NCI-H1092 treated with DMSO at 0.1 percent for 48 hours (cell line): ENCODE measurements at regions not wholly inside any gene's neighbourhood (a gene's known extent, or its start where the extent isn't known, plus 50 kb on each side); places are given as distances from the start of the nearest gene placed in this dataset.
"Not testable (repeated sequence)": the region's sequence is repeated elsewhere in the genome, so short reads cannot be mapped to it uniquely, and the experiment has no call there.

Experiments
- DNase-seq: peaks from one replicate; lab custom pipeline; 2025; lab: John Stamatoyannopoulos, UW

DNA sequence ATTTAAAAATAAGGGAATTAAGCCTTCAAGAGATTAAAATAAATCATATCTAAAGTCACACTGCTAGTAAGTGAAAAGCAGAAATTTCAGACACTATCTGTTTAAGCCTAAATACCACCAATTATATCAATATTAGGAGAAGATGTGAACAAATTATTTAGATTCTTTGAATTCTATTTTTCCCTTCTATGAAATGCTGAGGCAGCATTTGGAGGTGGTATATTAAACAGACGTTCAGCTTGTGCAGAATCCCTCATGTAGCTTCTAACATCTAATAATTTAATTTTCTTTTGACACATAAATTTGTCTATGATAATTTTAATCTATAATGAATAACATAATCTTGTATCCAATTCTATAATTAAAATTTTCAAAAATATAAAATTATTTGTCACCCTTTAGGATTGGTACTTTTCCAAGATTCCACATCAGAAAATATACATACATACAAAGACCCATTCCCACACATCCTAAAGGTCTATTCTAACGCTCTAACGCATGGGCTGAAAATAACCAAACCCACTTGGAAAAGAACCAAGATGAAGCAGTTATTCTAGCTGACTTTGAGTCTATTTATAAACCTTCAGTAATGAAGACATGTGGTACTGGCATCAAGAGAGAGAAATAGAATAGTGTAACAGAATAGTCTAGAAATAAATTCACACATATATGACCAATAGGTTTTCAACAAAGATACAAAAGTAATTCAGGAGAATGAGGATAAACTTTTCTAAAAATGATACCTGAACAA is 751.8 kb downstream of the GALC start:
- DNase-seq, result no peak

DNA sequence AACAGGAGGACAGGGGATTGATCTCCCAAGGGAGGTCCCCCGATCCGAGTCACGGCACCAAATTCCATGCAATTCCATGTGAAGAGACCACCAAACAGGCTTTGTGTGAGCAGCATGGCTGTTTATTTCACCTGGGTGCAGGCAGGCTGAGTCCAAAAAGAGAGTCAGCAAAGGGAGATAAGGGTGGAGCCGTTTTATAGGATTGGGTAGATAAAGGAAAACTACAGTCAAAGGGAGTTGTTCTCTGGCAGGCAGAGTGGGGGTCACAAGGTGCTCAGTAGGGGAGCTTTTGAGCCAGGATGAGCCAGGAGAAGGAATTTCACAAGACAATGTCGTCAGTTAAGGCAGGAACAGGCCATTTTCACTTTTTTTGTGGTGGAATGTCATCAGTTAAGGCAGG is 752.7 kb downstream of the GALC start:
- not testable (repeated sequence) for DNase-seq

DNA sequence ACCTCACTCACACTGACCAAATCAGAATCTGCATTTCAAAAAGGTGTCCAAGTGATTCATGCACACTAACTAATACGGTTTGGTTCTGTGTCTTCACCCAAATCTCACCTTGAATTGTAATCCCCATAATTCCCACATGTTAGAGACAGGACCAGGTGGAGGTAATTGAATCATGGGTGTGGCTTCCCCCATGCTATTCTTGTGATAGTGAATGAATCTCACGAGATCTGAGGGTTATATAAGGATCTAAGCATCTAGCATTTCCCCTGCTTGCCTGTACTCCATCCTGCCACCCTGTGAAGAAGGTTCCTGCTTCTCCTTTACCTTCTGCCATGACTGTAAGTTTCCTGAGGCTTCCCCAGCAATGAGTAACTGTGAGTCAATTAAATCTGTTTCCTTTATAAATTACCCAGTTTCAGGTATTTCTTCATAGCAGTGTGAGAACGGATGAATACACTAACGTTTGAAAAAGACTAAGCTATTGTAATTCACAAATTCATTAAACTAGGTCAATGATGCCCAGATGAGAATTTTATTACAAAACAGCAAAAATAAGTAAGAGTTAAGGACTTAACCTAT is 759.1 kb downstream of the GALC start:
- no peak for DNase-seq

DNA sequence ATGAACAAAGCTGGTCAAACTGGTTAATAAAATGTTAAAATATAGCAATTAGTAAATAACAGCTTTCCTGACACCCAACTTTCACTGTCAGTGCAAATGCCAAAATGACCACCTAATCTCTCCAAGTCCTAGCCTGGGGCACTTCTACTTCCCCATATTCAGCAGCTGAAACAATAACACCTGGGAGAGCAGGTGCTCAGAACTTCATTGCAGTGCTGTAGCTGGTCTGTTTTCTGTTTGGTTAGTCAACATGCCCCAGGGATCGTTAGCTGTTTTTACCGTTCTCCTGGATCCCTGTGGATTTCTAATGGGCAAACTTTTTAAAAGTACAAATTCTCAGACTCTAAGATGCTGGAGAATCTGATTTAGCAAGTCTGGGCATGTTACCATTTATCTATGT is 759.7 kb downstream of the GALC start:
- no peak for DNase-seq

DNA sequence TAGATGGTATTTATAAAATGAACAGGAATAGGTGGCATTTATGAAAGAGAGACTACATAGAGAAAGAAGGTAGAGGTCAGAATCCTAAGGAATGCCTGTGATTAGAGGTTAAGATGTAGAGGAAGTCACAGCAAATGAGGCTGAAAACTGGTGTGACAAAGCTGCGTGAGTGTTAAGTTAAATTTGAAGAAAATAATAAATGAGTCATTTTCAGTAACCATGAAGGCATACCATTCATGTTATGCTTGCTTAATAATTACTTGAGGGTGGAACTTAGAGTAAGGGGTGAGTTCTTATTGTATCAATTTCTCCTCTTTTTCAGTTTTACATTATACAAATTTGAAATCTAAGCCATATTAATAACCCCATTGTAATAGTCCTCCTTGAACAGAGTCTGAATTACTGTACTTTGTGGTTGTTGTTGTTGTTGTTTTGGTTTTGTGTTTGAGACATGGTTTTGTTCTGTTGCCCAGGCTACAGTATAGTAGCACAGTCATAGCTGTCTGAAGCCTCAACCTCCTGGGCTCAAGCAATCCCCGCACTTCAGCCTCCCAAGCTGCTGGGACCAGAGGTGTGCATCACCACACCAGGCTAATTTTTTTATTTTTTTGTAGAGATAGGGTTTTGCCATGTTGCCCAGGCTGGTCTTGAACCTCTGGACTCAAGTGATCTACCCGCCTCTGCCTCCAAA is 761.5 kb downstream of the GALC start:
- DNase-seq, result no peak

DNA sequence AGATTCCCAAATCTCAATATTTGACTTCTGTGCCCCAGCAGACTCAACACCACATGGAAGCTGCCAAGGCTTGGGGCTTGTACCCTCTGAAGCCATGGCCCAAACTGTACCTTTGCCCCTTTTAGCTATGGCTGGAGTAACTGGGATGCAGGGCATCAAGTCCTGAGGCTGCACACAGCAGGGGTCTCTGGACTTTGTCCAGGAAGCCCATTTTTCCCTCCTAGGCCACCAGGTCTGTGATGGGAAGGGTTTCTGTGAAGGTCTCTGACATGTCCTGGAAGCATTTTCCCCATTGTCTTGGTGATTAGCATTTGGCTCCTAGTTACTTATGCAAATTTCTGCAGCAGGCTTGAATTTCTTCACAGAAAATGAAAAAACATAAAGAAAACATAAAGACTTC is 762.3 kb downstream of the GALC start:
- DNase-seq, result no peak

DNA sequence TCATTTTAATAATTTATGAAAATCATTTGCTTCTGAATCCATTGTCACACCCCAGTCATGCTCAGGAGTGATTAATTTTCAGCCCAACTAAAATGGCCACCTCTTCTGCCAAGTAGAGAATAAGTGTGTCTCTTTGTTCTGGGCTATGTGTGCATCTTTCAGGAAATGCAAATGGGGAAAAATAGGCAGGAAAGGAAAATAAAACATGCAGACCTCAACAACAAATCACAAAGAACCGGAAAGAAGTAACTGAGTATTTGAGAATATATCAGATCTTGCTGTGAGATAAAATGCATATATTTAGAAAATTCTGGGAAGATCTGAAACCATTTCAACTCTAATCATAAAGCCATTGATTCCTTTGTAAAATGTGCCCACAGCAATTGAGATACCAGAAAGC is 763.9 kb downstream of the GALC start:
- no peak for DNase-seq

DNA sequence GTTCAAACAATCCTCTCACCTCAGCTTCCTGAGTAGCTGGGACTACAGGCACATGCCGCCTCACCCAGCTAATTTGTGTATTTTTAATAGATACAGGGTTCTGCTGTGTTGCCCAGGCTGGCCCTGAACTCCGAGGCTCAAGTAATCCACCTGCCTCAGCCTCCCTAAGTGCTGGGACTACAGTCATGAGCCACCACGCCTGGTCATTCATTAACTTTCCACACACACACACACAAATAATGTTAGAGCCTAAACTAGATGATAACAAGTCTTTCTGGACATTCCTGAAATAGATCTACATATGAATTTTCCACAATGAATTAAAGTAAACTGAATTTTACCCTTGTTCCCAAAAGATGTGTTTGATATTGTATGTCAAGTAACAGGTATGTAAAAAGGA is 776.0 kb downstream of the GALC start:
- DNase-seq, result no peak

DNA sequence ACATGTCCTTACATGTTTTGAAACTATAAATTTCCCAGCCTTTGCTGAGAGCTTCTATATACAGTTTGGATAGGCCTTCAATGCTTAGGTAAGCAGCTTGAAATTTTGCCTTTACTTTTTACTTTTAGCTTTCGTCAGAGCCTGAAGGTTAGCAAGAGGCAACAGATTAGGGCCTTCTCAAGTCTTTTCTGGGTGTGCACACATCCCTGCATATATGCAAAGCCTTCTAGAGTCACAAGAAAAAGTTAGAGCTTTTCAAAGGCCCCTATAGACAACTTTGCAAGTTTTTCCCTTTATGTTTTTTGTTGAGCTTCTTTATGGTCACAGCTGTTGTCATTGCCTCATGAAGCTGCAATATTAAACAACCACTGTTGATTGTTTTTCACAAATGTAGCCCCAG is 778.4 kb downstream of the GALC start:
- DNase-seq, result no peak

DNA sequence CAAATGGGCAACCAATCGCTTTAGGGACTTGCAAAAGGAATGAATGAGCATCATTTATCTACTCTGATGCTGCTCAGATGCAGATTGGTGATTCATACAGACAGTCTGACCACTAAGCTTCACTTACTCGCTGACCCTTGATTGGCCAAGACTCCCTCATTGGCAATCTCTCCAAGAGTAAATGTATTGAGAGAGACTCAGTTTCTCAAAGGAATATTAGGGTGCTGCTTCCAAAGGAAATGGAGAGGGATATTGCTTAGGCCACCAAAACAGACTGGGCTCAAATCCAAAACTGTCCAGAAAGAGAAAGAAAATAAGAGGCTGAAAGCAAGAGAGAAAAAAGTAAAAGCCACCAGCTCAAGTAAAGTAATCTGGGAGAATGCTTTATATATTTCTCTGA is 785.2 kb downstream of the GALC start:
- no peak for DNase-seq

DNA sequence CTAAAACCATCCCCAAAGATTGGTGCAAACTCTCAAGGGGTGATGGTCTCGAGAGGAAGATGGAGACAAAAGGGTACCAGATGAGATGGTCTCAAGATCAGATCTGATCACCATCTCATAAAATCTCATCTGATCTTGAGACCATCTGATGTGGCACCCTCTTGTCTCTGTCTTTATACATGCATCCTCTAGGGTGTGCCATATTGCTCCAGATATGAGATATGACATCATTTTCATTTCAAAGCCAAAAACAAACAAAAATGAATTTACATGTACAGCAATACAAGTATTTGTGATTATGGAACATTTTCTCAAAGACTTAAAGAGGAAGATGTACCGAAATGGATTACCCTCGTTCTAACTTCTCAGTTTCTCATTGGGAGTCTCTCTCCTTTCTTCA is 787.2 kb downstream of the GALC start:
- no peak for DNase-seq

DNA sequence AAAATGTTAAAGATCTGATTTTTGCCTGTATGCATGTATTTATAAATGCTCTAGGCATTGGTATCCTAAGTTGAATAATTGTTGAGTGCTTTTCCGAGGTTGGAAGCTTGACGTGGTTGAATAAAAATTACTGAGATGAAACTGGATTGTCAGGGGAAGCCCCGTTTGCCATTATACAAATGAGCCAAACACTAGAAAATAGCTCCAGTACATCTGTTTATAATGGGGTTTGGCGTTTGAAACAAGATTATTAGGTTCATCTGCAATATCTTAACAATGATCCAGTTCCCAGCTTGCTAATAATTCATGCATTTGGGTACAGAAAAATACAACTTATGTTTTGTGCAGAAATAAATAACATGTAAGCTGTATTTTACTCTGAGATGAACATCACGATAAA is 789.6 kb downstream of the GALC start:
- DNase-seq, result no peak

DNA sequence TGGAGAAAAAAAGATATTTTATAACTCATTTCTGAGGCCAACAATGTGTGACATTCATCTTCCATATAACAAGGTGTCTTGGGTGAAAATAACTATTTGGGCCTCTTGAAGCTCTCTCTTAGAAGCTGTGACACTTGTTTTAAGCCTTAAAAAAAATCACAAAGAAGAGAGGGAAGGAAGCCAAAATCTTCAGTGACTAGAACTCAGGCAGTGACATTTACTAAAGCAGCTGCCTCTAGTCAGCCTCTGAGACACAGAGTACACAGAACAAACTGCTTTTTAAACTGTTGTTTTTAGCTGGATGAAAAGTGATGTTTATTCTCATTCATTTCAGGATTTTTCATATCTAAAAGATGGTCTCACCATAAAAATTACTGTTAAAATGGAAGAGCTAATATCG is 793.6 kb downstream of the GALC start:
- no peak for DNase-seq

DNA sequence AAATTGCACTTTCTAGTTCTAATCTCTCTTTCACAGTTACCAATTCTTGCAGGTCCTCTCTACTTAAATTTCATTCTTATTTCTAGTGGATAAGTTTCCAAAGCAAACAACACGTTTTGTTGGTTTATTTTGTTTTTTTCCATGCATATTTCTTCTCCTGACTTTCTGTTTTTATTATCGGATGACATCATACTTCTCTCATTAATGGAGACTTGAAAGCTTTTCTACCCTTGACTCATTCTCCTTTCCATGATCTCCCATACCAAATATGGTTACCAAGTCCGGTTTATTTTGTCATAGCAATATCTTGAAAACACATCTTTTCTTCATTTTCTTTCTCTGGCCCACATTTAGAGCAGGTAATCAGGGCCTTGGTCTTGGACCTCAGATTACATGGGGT is 796.5 kb downstream of the GALC start:
- no peak for DNase-seq

DNA sequence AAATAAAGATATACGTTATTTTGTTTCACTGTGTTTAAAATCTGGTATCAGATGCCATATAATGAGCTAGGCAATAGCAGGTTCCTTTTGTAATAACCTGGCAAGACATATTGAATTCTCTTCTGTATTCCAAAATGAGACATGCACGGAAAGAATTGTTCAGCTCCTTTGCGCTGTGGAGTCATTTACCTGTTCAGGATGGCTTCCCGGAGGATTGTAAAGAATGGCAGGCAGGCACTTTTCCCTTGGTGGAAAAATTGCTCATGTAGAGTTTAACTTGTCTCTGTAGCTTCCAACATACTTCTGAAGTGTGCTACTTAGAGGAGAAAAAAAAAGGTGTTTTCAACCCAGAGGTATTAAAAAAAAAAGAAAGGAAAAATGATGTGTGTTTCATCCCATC is 805.2 kb downstream of the GALC start:
- DNase-seq, result no peak

DNA sequence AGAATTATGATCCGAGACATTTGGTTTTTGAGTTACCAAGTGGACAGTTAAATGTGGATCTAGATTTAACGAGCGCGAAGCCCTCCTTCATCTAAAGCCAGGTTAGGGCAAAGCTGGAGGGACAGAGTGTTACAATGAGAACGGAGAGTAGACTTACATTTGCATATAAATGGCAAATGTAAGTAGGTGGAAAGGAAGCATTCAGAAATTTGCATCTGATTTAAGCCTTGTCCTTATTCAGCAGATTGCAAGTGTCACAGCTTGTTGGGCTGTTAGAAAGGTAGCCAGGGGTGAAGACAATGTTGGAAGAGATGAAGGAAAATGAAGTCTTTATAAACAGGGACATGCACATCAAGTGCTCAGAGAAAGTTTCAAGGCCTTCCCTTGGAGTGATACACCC is 806.2 kb downstream of the GALC start:
- DNase-seq, result no peak

DNA sequence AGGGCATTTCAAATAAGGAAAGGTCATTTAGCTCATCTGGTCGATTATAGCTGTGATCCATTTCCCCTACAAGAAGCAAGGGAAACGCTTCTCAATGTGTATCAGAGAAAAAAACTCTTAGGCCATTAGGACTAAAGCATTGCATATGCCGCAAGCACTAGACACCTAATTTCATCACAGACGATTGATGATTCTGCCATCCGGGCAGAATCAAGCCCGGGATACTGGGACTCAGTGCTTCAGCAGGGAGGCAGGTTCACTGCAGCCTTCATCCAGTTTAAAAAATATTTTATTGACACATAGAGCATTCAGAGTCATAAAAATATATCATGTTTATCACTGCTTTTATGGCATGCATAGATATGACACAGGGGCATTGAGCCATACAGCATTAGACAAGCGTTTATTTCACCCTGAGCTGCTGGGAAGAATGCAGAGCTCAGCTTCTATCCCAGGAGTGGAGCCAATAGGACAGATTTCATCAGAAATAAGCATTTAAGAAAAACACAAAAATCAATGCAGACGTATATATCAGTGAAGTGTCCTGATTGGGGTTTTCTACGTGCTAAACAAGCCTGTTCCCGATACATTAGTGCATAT is 806.9 kb downstream of the GALC start:
- DNase-seq, result no peak

DNA sequence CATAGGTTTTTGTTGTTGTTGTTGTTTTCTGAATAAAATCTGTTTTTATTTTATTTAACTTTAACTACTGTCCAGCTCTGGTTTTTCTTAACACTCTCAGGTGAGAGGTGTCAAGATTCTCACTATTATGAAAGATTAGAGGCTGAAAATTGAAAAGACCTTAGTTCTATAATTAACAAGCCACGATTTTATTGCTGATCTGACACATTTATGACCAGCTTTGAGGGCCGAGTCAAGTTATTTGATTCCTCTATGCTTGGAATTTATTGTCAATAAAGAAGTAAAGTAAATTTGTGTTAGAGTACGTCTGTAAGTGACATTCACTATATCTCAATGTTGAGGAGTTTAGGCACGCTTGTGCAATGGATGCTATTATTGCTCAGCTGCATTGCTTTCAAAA is 808.8 kb downstream of the GALC start:
- no peak for DNase-seq

DNA sequence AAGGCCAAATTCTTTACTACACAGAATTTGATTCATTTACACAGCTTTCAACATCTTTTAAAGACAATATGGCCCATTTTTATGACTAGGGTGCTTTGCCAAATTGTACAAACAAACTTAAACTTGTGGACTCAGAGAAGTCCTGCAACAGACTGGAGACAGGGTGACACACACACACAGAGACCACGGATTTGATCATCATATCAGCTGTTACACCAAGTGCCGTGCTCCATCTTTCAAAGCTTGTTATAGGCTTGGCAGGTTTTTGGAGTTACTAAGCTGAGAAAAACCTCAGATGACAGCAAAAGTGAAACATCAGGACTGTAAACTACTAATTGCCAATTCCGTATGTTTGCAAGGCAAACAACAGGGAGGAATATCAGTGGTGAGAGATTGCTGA is 811.7 kb downstream of the GALC start:
- no peak for DNase-seq

DNA sequence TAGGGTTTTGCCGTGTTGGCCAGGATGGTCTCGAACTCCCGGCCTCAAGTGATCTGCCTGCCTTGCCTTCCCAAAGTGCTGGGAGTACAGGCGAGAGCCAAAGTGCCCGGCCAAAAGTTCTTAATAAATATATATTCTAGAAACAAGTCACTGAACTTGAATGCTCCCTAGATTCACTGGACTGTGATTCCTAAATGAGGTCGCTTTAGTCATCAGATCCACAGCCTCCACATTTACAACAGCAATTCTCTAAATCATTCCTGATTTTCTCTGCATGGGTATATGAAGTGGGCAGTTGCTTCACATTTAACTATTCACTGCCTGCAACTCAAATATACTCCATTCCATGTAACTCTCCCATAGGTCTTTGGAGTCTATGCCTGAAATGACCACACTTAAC is 813.0 kb downstream of the GALC start:
- no peak for DNase-seq

DNA sequence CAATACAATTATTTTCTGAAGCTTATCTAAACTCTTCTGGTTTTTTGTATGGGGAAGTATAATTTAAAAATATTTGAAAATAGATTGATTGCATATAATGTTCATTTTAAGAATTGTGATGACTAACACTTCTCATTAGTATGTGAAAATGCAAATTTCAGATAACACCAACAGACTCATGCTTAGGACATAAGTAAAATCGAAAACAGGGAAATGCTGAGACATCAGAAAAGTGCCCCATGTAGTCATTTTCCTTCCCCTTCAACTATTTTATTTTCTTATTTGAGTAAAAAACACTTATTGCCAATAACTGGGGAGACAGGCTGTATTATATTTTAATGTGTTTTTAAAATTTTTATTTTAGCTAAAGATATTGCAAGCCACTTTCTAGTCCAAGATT is 814.7 kb downstream of the GALC start:
- no peak for DNase-seq

DNA sequence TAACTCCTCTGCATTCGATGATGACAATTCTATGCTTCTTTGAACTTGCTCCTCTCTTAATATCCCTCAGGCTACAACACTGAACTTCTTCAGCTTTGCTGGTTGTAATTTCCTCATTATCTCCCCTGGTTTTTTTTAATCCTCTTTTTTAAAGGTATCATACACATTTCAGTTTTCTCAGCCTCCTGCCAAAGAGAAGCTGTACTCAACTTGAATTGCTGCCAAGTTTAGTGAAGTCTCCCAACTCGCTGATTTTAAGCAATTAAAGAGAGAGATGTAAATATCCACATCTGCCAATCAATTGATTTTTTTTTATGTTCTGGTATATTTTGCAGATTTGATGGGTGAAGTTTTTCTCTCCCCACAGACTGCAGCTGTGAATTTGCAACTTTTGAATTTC is 817.8 kb downstream of the GALC start:
- DNase-seq, result peak; percentile 38

DNA sequence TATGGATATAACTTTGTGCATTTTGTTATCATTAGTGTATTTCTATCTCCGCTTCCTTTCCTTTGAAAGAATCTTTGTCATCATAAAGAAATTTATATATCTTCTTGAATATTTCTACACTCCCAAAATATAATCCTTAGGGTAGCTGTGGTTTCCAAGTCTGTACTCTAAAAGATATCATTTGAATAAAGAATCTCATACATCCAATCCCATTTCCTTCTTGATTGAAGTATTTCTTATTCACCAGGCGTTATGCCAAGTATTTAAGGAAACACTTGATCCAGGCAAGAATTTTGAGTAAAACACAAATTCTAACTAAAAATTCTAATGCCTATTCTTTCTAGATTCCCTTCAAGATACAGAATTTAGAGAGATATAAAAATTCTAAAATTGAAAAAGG is 821.8 kb downstream of the GALC start:
- no peak for DNase-seq
